ENCODE measurements at regions not wholly inside any gene's neighbourhood (a gene's known extent, or its start where the extent isn't known, plus 50 kb on each side); places are given as distances from the start of the nearest gene placed in this dataset.

- DNase-seq (ENCODE audit: extremely low spot score, unreplicated experiment) = no peak
- TF ChIP-seq CTCF (conservative IDR thresholded peaks at IDR 0.05) = no peak
- no peaks in the 10 kb centered on the region for H3K9me3 Mint-ChIP-seq
- H3K36me3 Mint-ChIP-seq = no peaks in the 10 kb centered on the region
- H3K27ac Mint-ChIP-seq = no peak overlapping the region
- H3K4me3 Mint-ChIP-seq = no peak overlapping the region
- no peaks in the 10 kb centered on the region for H3K4me1 Mint-ChIP-seq (ENCODE audit: unreplicated experiment)
- H3K27me3 Mint-ChIP-seq = no peaks in the 10 kb centered on the region
Measured at GRCh38 chr4:30642567-30642966, 77.6 kb upstream of the PCDH7 start.

GRCh38 chr4:30653291-30653690 lies 66.9 kb upstream of the PCDH7 start:
- no peak overlapping the region for H3K4me3 Mint-ChIP-seq
- H3K27ac Mint-ChIP-seq = no peak overlapping the region
- H3K9me3 Mint-ChIP-seq = no peaks in the 10 kb centered on the region
- no peak for TF ChIP-seq CTCF (conservative IDR thresholded peaks at IDR 0.05)
- no peak for DNase-seq (ENCODE audit: extremely low spot score, unreplicated experiment)
- no peaks in the 10 kb centered on the region for H3K36me3 Mint-ChIP-seq
- no peaks in the 10 kb centered on the region for H3K27me3 Mint-ChIP-seq
- no peaks in the 10 kb centered on the region for H3K4me1 Mint-ChIP-seq (ENCODE audit: unreplicated experiment)

- H3K27ac Mint-ChIP-seq = no peak overlapping the region
- no peak for DNase-seq (ENCODE audit: extremely low spot score, unreplicated experiment)
- no peak for TF ChIP-seq CTCF (conservative IDR thresholded peaks at IDR 0.05)
- no peaks in the 10 kb centered on the region for H3K27me3 Mint-ChIP-seq
- no peaks in the 10 kb centered on the region for H3K9me3 Mint-ChIP-seq
- H3K4me3 Mint-ChIP-seq = no peak overlapping the region
- H3K36me3 Mint-ChIP-seq = no peaks in the 10 kb centered on the region
- H3K4me1 Mint-ChIP-seq (ENCODE audit: unreplicated experiment) = no peaks in the 10 kb centered on the region
Measured at GRCh38 chr4:30656828-30657227, 63.3 kb upstream of the PCDH7 start.

- H3K36me3 Mint-ChIP-seq = no peaks in the 10 kb centered on the region
- no peak for DNase-seq (ENCODE audit: extremely low spot score, unreplicated experiment)
- H3K4me3 Mint-ChIP-seq = no peak overlapping the region
- H3K9me3 Mint-ChIP-seq = no peaks in the 10 kb centered on the region
- H3K4me1 Mint-ChIP-seq (ENCODE audit: unreplicated experiment) = no peaks in the 10 kb centered on the region
- no peak overlapping the region for H3K27ac Mint-ChIP-seq
- no peak for TF ChIP-seq CTCF (conservative IDR thresholded peaks at IDR 0.05)
- no peaks in the 10 kb centered on the region for H3K27me3 Mint-ChIP-seq
Measured at GRCh38 chr4:30667919-30668318, 52.2 kb upstream of the PCDH7 start.

GRCh38 chr4:30670206-30670605 lies 50.0 kb upstream of the PCDH7 start:
- no peaks in the 10 kb centered on the region for H3K9me3 Mint-ChIP-seq
- H3K4me3 Mint-ChIP-seq = no peak overlapping the region
- DNase-seq (ENCODE audit: extremely low spot score, unreplicated experiment) = no peak
- no peaks in the 10 kb centered on the region for H3K4me1 Mint-ChIP-seq (ENCODE audit: unreplicated experiment)
- TF ChIP-seq CTCF (conservative IDR thresholded peaks at IDR 0.05) = no peak
- H3K27ac Mint-ChIP-seq = no peak overlapping the region
- H3K36me3 Mint-ChIP-seq = no peaks in the 10 kb centered on the region
- no peaks in the 10 kb centered on the region for H3K27me3 Mint-ChIP-seq

All from type B pancreatic cell (in vitro differentiated cells).